ENCODE measurements at regions not wholly inside any gene's neighbourhood (a gene's known extent, or its start where the extent isn't known, plus 50 kb on each side); places are given as distances from the start of the nearest gene placed in this dataset.

DNA sequence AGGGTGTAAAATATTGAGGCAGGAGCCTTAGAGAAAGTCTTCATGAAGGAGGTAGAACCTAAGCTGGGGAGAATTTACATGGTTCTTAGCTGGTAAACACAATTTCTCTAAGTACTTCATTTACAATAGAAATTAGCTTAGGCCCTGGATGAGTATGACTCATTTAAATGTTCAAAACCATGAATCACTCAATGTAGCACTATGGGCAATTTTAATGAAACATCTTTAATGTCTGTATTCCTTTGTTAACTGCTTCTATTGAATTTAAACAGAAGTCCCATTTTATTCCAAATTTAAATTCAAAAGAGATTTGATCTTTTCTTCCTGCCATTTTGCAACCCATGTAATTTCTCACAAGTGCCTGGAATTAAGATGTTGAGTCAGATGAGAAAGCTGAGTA is 252.1 kb downstream of the RFC3 start:
- ATAC-seq (ENCODE audit: poor library complexity), result no peak
- DNase-seq, result no peak
- intact Hi-C loops (cut with DNase I), result no loop called here

DNA sequence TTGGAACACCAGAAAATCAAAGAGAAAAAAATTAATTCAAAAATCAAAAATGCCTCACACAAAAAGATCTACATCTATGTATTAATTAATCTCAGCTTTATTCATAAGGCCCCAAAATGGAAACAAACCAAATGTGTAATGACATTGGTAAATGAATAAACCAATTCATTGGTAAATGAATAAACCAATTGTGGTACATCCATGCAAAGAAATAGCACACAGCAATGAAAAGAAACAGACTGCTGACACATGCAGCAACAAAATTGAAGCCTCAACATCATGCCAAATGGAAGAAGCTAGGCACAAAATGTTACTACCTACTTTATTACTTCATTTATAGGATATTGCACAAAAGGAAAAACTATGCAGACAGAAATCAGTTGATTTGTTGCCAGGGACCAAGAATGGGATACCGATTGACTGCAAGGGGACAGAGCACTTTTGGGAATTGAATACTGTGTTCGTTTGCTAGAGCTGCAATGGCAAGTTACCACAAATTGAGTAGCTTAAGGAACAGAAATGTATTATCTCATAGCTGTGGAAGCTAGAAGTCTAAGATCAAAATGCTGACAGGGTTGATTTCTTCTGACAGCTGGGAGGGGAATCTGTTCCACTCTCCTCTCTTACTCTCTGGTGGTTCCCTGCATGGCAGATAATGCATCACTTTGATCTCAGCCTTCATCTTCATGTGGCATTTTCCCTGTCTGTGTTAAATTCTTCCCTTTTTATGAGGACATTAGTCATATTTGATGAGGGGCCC is 252.8 kb downstream of the RFC3 start:
- ATAC-seq (ENCODE audit: poor library complexity) (no peak), DNase-seq (no peak)
- intact Hi-C loops (cut with DNase I), result no loop called here

DNA sequence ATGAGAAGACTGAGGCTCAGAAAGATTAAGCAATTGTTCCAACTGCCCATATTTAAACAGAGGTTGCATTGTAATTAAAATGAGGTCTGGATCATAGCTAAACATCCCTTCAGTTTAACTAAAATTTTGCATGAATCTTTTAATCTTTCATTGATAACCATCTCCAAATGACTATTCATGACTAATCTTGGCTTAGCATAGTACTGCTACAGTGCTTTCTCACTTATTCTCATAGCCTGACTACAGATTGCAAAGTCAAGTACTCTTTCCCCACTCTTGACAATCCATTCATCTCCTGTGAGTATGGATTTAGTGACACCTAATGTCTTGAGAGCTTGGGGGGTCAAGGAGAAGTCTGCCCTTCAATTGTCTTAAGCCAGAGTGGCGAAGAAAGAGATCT is 258.4 kb downstream of the RFC3 start:
- intact Hi-C loops (cut with DNase I), result loop anchor here (5.0 kb wide), 1 partner anchor 144 kb away; no protein-coding TSS in a partner anchor
- ATAC-seq (ENCODE audit: poor library complexity) (no peak), DNase-seq (no peak)

DNA sequence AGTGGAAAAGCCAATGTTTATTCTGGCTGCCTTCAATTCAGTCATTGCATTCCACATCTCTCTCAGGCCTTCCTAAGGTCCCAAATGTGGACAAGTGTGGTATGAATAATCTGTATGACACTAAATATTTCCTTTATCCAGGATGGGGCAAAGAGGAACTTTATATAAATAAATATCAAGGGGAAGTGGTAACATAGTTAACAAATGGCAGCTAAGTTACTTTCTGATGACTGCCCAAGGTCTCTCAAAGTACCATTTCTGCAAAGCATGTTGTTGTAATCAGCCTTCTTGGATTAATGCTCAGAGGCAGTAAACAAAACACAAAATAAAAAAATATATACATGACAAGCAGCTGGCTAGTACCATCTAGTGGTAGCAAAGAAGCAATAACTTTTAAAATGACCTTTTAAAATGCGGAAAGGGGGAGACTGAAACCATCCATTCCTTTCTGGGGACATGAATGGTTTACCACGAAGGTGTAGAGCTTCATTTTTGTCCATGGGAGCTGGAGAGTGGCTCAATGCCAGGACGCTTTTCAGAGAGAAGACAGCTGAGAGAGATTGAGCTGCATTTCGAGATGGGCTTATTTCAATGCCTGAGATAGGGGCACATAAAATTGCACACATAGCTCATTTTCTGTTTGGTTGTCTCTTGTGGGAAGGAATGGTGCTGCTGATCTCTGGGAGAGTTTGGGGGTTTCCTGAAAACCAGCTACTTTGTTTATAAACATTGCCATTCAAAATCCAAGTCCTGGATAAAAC is 259.2 kb downstream of the RFC3 start:
- no peak for DNase-seq
- ATAC-seq (ENCODE audit: poor library complexity), result peak; percentile 43
- intact Hi-C loops (cut with DNase I), result loop anchor here (5.0 kb wide), 1 partner anchor 145 kb away; no protein-coding TSS in a partner anchor

DNA sequence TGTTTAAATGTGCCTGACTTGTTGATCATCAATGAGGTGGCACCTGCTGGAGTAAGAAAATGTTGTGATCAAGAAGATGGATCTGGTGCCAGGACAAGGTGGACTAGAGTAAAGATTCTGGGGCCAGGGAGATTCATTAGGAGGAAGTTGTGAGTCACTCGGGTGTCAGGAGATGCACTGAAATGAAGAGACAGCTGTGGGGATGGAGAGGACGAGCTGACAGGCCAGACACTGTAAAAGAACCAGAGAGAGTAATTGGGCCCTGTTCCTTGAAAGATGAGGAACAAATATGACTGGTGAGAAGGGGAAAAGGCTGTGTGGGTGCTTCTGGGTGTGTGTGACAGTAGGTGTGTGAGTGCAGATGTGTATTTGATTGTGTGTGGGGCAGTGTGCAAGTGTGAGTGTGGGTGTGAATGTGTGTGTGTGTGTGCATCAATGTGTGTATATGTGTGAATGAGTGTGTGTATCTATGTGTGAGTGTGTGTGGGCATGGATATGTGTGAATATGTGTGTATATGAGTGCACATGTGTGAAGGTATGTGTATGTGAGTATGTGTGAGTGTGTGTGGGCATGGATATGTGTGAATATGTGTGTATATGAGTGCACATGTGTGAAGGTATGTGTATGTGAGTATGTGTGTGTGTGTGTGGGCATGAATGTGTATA is 260.5 kb downstream of the RFC3 start:
- intact Hi-C loops (cut with DNase I), result loop anchor here (5.0 kb wide), 1 partner anchor 146 kb away; no protein-coding TSS in a partner anchor
- no peak for DNase-seq
- no peak for ATAC-seq (ENCODE audit: poor library complexity)

DNA sequence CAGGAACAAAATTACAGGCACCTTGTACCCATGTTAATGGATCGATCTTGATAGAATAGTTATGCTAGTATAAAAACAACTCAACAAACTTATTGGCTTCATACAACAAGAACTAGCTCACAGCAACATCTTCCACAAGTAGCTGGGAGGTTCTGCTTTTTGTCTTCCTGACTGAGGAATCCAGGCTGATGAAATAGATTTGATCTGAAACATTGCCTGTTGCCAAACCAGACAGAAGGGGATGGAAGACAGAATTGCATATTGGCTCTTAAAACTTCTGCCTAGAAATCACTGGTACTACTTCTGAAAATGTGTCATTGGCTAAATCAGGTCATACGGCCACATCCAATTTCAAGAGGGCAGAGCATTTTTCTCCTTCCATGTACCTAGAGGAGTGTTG is 267.3 kb downstream of the RFC3 start:
- no peak for ATAC-seq (ENCODE audit: poor library complexity)
- no peak for DNase-seq
- intact Hi-C loops (cut with DNase I), result no loop called here

DNA sequence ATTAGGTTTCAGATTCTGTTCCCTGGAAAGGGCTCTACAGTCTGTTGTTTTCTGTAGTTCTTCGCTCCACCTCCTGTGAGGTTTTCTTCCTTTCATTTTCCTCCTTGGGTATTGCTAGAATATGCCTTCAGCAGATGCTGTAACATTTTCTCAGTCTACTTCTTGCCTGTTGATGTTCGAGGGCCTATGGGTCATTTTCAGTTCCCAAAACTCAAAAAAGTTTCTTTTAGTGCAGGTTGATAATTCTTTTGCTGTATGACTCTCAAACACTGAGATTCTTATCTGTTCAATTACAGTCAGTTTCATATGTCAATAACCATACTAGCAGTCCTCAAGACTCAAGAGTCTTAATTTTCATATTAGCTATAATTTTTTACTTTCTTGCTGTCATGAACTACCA is 268.3 kb downstream of the RFC3 start:
- intact Hi-C loops (cut with DNase I), result no loop called here
- DNase-seq (no peak), ATAC-seq (ENCODE audit: poor library complexity) (no peak)

DNA sequence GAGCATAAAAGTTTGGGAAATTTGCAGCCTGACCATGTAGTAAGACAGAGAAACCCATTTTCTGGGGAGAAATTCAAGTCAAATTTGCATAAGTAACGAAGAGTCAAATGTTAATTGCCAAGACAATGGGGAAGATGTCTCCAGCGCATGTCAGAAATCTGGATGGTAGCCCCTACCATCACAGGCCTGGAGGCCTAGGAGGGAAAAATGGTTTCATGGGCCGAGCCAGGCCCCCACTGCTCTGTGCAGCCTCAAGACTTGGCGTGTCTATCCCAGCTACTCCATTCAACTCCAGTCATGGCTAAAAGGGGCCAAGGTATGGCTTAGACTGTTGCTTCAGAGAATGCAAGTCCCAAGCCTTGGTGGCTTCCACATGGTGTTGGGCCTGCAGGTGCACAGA is 269.8 kb downstream of the RFC3 start:
- intact Hi-C loops (cut with DNase I), result no loop called here
- no peak for DNase-seq
- no peak for ATAC-seq (ENCODE audit: poor library complexity)

DNA sequence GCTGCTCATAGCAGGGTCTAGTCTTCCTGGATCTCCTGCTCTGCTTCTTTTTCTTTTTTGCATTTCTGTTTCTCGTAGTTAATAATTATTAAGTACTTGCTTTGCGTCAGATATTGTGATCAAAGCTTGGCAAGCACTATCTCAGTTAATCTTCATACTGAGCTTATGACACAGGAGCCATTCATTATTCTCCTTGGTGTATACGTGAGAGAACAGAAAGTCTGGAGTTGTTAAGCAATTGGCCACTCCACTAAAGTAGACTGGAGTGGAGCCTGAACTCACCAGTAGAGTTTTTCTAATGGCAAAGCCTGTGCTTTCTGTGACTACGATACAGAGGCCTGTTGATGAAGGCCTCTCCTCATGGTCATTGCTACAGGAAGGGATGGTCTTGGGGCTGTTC is 285.9 kb downstream of the RFC3 start:
- intact Hi-C loops (cut with DNase I), result no loop called here
- no peak for DNase-seq
- ATAC-seq (ENCODE audit: poor library complexity), result no peak

DNA sequence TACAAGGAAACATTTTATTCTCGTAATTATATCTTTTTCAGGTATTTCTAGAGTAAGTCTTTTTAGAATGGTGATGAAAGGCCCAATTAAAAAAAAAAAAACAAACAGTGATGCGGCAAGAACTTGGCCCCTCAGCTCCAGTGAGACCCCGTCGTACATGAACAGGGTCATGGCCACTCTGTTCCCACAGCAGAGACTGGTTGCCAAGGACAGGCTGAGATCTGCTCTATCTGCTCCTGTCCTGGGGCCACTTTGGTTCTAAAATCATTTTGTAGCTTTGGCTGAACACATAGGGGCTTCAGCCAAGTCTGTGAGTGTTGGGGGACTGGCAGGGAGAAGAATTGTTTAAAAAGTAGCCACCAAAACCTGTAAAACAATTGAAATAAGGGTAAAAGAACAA is 286.9 kb downstream of the RFC3 start:
- ATAC-seq (ENCODE audit: poor library complexity) (no peak), DNase-seq (no peak)
- intact Hi-C loops (cut with DNase I), result no loop called here

DNA sequence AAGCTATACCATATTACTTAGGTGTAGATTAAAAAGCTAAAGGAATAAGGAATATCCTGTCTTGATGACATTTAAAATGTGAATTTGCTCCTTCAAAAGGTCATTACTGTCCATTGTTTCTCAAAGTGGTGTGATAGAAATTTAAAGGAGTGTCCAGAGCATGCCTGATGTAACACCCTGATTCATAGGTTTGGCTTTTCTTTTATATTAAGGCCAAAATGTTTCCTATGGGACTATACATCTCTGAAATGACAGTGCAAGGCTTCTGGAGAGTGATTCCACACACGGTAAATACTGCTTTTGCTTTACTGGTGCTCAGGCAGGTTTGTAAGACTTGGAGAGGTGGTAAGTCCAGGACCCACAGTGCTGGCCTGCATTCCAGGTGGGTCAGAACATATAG is 289.9 kb downstream of the RFC3 start:
- no peak for DNase-seq
- no peak for ATAC-seq (ENCODE audit: poor library complexity)
- intact Hi-C loops (cut with DNase I), result no loop called here

DNA sequence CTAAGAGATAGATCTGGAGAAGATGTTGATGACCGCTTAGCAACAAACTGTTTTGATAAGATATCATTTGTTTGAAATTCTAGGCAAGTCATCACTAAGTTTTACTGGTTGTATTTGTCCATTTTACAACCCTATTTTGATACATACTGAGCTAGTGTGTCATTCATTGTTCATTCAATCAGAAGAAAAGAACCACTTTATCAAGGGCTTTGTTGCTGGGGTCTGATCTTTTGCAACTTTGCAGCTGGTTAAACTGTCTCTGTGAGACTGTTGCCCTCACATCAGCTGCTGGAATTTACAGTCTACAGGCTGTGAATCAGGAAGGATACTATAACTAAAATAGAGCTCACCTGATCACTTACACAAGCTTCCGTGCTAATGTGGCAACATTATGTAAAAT is 290.5 kb downstream of the RFC3 start:
- DNase-seq, result no peak
- intact Hi-C loops (cut with DNase I), result no loop called here
- ATAC-seq (ENCODE audit: poor library complexity), result no peak

DNA sequence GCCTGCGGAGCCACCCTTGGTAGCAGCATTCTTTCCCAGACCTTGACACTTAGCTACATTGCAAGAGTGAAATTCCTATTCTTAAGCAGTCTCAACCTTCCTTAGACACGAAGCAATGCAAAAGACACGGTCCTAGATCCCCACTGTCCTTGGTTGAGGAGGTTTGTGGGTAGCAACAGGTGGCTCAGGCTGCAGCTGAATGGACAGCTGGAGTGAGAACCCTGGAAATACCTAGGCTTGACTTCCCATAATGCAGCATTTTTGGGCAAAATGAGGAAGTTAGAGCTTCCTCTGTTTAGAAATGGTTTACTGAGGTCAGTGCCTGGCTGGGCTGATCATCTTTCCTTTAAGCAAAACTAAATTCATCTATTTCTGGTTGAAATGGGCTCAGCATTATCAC is 296.6 kb downstream of the RFC3 start:
- DNase-seq (no peak), ATAC-seq (ENCODE audit: poor library complexity) (no peak)
- intact Hi-C loops (cut with DNase I), result no loop called here

DNA sequence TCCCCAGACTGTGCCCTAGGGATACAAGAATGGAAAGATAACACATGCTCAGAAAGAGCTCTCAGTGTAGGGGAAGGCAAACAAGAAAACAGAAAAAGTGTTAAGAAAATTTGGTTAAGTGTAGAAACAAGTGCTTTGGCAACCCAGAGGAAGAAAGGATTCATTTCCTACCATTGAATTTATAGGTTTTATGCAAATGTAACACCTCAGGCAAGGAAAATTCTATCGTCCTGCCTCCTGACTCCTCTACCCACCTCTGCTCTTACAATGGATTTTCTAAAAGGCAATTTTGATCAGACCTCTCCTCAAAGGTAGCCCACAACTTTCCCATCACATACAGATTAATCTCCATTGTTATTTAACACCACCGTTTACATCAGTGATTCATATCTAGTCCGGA is 298.7 kb downstream of the RFC3 start:
- DNase-seq, result no peak
- intact Hi-C loops (cut with DNase I), result no loop called here
- ATAC-seq (ENCODE audit: poor library complexity), result no peak

DNA sequence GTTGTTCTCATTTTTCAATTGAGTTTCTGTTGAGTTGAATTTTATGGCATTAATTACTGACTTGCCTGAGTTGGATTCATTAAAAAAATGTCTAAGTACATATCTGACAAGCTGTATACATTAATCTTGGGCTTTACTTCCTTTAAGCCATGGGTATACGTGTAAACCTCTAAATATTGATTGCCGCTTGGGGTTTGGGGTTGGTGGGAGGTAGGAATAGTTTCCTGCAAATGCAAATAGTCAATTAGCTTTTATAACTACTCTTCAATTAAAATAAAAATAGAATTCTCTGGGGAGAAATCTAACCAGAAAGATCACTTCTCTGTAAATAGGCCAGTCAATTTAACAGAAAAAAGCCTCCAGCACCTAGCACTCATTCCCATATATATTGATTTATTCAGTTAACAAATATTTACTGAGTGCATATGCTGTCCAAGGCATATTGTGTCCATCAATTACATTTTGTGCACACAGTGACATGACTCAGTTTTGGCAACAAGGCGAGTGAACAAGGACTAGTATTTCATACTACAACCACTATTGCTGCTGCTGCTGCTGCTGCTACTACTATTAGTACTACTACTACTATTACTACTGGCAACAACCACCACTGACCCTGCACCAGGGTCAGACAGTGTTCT is 306.8 kb downstream of the RFC3 start:
- DNase-seq (no peak), ATAC-seq (ENCODE audit: poor library complexity) (no peak)
- intact Hi-C loops (cut with DNase I), result no loop called here

DNA sequence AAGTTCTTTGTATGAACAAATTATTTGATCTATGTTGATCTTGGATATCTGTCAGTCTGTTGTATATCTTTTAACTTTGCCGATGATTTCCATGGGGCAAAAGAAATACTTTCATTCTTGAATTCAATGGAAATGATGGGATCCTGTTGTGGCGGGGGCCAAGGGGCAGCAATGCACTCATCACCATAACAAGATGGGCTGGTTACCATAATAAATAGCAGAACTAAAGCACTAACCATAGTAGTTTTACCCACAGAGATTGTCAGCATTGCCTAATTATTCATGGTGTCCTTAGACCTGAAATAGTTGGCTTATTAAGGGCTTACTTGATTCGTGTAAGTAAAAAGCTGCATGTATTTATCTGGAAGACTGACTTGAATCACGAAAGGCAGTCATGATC is 309.6 kb downstream of the RFC3 start:
- ATAC-seq (ENCODE audit: poor library complexity), result no peak
- intact Hi-C loops (cut with DNase I), result no loop called here
- no peak for DNase-seq

DNA sequence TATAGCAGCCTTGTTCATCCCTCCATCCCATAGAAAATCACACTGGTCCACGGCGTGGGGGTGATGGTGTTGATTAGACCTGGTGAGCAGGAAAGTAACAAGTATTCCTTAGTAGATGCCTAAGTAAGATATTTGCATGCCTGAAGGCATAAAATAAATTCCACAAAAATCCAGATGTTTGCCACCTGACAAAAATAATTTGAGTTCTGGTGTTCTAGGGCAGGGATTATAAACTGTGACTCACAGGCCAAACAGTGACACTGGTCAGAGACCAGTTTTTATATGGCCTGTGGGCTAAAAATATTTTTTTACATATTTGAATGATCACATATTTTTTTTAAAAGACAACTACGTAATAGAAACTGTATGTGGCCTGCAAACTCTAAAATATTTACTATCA is 310.7 kb downstream of the RFC3 start:
- no peak for DNase-seq
- intact Hi-C loops (cut with DNase I), result no loop called here
- no peak for ATAC-seq (ENCODE audit: poor library complexity)

DNA sequence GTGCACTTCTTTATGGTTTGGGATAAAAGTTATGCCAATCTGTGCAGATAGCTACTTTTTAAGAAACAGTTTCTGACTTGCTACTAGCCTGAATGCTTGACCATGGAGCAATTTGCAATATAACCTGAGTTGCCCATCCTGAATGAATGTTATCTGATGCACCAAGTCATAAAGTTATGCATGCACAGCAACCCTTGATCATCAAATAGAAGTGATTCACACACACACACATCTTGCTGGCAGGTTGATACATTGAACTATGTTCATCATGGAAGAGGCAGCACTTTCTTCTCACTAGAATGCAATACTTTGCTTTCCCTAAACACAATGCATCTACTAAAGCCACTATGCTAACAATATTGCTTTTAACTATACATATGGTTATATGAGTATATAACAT is 311.5 kb downstream of the RFC3 start:
- no peak for DNase-seq
- intact Hi-C loops (cut with DNase I), result no loop called here
- ATAC-seq (ENCODE audit: poor library complexity), result no peak

DNA sequence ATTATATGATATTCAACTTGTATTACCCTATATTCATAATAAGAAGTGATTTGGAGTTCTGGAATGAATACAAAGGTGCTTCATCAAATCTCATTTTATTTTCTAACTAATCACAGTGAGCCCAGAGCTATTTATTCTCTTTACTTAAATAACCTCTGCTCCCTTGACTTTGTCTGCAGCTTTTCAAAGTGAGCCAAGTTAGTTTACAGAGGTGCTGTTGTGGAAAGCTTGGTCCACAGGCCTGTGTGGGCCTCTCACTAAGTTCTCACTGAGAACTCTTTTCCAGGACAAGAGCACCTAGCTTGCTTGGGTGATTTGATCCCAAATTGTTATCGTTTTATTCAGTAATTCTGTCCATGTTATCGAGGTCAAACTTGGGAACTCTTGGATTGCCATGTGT is 319.3 kb downstream of the RFC3 start:
- no peak for DNase-seq
- ATAC-seq (ENCODE audit: poor library complexity), result peak; percentile 39
- intact Hi-C loops (cut with DNase I), result no loop called here

All from Right ventricle myocardium superior (tissue), 1 donor.